GM19372 (cell line): ENCODE measurements at regions not wholly inside any gene's neighbourhood (a gene's known extent, or its start where the extent isn't known, plus 50 kb on each side); places are given as distances from the start of the nearest gene placed in this dataset.
A peak's percentile ranks its signal among the peaks of the same experiment; 100 is the strongest.
"Not testable (repeated sequence)": the region's sequence is repeated elsewhere in the genome, so short reads cannot be mapped to it uniquely, and the experiment has no call there.

Experiments
- ATAC-seq: cut with Tn5 transposase; IDR thresholded peaks from one replicate; pipeline ENCODE4 v1.9.1; 2021; ENCODE audit warnings: mild to moderate bottlenecking, low read depth, moderate library complexity; ENCODE audit not compliant: unreplicated experiment

DNA sequence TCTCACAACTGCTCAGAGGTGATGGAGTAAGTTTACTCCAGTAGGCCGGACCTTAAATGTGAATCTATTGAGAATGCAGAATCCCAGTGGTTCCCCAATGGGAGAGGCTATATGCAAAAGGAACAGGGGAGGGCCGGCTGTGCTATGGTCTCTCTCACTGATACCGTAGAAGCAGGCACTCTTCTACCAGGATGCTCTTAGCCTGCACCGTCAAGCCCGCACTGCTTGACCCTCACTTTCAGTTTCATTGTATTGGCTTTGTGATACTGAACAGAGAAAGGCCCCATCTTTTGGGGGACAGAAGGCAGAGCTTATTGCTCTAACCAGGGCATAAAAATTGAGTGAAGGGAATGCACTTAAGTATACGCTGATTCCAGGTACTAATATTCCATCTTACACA is 615.0 kb upstream of the RGMB start:
- ATAC-seq, result no peak

DNA sequence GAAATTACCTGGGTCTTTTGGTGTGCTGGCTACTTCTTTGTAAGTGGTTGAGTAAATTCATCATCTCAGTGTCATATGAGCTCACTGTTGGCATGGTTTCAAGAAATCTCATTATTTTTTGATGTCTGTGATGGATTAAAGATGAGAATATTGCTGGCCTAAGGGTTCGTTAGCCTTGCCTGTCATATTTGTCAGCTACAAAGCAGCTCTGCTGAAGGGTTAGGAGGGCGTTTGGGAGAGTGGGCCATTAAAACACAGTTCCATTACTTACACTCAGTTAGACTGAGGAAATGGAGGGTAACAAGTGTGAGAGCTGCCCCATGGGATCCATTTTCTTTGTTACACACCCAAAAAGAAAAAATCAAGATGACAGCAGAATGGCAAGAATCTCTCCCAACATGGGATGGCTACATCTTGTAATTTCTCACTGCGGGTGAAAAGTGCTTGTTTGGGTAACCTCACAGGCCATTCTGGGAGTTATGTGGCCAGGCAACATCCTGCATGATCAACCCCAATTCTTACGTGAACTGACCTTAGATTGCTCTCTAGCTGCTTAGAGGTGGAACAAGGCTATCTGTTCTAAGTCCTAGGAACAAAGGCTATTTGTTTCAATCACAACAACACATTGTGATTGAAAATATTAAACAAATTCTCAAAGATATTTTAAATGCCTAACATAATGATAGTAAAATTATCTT is 609.5 kb upstream of the RGMB start:
- no peak for ATAC-seq

DNA sequence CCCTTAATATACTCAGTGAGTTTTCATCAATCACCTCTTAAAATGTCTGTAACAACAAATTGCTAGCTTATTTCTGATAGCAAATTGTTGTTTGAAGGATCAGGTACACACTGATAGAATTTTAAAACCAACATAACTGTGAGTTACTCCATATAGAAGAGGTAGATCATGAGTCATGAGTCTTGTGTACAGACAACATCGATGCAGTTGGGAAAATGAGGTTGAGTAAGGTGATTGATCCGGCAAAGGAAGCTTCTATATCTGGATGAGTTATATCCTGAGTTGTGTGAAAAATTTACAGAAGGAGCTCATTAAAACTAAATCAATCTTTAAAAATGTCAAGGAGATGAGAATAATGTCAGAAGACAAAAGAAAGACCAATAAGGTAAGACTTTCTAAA is 604.6 kb upstream of the RGMB start:
- no peak for ATAC-seq

DNA sequence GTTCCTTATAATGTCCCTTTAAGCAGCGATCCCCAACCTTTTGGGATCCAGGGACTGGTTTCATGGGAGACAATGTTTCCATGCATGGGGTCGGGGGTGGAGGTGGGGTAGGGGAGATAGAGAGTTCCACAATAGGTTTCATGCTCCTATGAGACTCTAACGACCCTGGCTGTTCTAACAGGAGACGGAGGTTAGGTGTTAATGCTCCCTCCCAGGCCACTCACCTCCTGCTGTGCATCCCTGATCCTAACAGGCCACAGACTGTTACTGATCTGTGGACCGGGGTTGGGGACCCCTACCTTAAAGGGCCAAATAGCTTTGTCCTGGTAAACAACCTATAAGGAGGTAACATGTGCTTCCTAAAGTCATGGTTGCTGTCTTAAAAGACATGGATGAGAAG is 602.5 kb upstream of the RGMB start:
- ATAC-seq, result no peak

DNA sequence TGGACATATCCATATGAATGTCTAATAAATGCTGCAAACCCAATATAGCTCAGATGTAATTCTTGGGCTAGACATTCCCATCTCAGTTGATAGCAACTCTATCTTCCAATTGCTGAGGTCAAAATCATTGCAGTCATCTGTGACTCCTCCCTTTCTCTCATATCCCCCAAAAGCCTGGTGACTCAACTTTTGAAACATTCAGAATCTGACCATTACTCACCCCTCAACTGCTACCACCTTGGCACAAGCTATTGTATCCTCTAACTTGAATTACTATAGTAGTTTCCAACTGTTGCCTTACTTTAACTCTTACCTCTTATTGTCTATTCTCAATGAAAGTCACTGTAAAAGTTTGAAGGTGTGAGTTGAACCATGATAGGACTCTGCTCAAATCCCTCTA is 600.1 kb upstream of the RGMB start:
- no peak for ATAC-seq

DNA sequence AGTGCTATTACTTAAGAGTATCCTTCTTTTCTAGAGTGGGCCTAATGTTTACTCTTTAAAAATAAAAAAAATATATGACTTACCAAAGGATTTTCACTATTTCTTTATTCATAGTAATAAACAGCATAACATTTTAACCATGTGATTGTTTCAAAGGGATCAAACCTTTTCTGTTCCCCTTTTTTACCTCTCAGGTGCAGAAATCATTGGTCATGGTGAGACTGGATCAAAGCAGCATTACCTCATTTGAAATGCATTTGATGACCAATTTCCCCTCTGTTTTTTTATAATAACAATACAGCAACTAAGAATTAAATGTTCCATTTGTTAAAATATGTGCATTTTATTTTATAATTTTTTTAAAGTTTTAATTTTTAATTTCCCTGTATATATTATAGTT is 598.0 kb upstream of the RGMB start:
- no peak for ATAC-seq

DNA sequence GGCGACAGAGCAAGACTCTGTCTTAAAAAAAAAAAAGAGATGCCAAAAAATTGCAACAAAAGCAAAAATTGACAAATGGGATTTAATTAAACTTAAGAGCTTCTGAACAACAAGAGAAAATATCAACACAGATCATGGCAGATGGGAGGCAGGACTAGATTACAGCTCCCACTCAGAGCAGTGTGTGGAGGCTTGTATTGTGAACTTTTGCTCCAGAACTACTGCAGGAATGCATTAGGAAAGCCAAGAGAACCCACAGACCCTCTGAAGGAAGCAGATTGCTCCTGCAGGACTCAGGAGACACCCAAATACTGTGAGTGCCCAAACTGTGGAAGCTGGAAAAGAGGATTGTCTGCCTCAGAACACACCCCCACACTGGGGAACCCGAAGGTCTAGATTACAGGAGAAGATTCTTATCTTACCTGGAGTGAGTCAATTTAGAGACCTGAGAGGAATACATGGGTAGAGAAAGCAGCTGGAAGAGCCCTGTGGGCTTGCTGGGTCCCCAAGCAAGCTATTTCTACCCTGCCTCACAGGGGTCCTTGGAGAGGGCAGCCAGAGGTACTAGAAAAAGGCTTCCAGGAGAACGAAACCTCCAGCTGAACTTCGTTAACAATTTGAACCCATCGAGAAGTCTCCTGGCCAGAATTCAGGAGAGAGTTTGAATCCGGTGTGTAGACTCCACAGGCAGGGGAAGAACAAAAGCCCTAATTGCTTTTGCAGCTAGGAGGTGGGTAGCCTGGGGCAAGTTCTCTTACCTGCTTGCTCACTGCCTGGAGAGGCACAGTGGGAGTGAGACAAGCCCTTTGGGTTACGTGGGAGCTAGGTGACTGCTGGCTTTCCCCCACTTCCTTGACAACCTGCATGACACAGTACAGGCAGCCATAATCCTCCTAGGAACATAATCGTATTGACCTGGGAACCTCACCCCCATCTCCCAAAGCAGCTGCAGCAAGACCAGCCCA is 593.4 kb upstream of the RGMB start:
- no peak for ATAC-seq

DNA sequence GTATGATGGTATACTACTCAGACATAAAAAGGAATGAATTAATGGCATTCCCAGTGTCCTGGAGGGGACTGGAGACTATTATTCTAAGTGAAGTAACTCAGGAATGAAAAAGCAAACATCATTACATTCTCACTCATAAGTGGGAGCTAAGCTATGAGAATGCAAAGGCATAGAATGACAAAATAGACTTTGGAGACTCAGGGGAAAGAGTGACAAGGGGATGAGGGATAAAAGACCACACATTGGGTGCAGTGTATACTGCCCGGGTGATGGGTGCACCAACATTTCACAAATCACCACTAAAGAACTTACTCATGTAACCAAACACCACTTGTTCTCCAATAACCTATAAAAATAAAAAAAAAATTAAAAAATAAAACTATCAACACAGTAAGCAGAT is 587.3 kb upstream of the RGMB start:
- no peak for ATAC-seq

DNA sequence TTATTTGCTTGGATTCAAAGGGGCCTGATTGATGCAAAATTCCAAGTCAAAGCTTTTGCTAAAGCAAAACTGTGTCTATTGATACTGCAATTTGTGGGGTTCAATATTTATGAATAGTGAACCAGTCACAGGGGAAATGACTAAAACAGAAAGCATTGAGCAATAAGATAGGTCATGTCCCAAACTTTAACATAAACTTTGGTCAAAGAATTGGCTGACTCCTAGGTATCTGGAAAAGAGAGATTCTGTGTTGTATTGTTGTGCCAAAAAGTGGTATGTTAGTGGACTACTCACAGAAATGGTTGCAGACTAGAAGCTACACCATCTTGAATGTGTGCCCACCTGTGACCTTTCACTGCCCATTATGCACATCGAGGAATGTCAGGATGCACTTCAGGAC is 585.5 kb upstream of the RGMB start:
- no peak for ATAC-seq

DNA sequence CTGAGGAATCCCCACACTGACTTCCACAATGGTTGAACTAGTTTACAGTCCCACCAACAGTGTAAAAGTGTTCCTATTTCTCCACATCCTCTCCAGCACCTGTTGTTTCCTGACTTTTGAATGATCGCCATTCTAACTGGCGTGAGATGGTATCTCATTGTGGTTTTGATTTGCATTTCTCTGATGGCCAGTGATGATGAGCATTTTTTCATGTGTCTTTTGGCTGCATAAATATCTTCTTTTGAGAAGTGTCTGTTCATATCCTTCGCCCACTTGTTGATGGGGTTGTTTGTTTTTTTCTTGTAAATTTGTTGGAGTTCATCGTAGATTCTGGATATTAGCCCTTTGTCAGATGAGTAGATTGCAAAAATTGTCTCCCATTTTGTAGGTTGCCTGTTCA is 583.1 kb upstream of the RGMB start:
- not testable (repeated sequence) for ATAC-seq

DNA sequence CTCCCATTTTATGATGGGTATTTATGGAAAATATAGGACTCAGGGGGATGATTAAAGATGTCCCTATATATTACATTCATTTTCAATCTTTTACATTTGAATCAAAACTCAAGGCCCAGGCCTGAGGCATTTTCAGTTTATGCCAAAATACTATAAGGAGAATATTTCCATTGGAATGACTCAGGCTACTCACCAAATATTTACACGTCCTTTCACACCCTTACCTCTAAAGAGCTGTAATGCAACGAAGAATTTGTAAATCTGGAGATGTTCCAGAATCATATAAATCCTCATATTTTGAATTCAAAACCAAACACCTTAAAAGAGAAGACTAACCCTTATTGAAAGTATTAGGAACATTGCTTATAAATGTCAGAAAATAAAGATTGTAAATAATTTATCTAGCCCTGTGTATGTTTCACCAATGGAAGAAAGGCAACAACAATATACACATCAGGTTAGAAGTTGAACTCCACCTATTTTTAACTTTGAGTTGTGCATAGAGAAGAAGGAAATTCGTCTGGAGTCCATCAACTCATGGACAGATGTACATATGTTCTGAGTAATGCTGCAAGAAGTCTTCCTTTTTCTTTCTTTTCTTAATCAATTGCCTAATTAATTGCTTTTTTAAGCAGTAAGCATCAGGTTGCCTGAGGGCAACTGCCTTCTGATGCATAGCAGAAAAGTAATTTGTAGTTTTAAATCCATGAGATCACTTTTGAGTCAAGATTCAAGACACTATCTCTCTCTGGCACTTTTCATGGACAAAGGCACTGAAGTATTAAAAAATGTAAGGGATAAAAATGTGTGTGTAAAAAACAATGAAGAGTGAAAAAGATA is 579.3 kb upstream of the RGMB start:
- no peak for ATAC-seq

DNA sequence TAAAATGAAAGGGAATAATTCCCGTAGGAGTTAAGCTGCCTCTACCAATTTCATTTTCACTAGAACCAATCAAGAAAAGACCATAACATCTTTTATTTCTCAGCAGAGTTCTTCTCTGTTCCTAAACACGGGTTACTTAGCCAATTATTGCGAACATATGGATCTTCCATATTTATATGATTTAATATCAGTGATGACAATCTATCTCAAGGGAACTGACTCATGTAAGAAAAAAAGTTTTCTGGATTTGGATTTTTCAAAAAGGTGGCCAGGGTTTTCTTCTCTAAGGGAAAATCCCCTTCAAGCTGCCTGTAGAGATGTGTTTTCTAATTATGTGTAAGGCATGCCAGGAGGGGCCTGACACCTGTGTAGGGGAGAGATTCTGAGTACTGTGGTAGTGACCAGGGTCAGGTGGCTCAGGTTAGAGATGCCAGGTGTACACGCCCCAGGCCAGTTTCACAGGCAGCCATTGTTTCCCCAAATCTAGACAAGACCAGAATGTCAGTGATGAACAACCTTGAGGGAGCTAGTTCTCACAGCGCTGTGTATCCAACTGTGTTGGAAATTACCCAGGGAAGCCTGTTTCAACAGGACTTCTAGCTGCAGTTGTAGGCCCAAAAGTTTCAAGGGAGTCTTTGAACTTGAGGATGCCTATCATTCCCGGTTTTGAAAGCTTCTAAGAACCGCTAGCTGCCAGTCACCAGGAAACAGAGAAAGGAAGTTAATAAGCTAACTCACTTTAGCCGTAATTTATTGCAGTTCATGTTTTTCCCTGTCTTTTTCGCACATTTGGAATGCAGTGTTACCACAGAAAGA is 572.5 kb upstream of the RGMB start:
- ATAC-seq, result no peak

DNA sequence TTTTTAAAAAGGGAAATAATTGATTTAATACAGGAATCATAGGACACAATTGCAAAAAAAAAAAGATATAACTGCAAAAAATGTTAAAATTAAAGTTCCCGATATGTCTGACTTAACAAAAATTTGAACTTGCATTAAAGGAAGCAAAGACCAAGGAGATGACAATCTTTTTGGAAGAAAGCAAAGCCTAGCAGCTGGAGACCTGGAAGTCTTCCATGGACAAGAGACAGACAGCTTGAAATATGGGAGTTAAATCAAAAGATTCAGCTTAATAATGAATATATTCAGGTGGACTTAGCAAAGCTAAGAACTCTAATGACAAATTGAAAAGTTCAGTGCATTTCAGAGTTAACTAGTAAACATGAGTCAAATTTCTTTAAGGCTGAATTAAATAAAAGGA is 568.7 kb upstream of the RGMB start:
- ATAC-seq, result no peak

DNA sequence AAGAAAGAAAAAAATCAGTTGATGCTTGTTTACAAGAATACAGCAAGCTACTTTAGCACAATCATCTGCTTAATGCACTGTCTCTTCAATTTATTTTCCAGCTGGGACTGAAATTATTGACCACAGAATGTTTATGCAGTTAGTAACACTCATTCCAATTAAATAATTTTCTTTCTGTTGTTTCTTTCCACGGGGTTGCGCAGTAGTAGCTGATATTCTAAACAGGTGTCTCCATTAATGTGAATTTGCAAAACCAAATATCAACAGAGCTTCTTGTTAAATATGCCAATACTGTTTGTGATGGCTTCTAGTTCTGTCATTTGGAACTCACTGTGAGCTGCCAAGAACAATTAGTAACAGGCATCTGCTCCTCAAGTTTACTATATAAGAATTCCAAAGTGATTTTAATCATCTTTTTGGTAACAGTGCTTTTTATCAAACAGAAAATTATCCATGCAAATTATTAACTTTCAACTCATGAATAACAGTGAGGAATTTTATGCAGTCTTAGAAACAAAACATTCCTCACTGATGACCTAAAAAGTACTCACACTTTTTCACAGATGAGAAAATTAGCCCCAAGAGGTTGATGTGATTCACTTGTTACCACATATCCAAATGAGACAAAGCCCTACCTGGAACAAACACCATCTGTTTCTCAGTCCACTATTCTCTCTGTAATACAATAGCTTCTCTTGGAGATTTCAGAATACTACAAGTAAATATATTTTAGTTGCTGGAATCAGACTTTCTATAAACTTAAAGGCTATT is 567.6 kb upstream of the RGMB start:
- ATAC-seq, result no peak

DNA sequence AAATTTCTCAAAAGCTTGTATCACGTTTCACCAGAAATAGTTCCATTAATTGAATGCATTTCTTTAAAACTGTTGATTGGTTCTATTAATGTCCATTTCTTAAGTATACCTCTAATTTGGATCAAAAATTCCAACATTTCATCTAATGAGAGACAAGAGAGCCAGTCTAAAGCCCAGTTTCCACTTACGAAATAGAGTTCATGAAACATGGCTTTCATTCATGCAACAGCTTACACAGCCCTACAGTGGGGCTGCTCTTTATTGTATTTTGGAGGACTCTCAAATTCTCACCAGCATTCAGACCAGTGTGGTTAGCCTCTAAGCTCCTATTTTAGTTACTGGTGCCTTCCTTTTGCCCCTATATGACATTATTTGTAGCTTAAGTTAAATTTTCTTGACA is 566.9 kb upstream of the RGMB start:
- ATAC-seq, result no peak

DNA sequence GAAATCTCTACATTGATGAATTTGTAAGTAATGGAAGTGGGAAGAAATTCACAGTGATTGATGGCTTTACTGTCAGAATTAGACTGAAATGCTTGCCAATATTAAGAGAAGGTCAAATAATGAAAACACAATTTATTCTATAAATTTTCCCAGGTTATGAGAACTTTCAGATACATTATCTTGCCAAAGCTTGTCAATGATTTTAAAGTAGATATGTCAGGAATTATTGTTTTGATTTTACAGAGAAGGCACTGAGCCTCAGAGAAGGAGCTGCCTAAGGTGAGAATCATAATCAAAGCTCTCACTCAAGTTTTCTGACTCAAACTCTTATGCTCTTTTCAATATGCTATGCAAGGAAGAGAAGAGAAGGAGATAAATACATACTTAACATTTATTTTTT is 564.0 kb upstream of the RGMB start:
- ATAC-seq, result no peak

DNA sequence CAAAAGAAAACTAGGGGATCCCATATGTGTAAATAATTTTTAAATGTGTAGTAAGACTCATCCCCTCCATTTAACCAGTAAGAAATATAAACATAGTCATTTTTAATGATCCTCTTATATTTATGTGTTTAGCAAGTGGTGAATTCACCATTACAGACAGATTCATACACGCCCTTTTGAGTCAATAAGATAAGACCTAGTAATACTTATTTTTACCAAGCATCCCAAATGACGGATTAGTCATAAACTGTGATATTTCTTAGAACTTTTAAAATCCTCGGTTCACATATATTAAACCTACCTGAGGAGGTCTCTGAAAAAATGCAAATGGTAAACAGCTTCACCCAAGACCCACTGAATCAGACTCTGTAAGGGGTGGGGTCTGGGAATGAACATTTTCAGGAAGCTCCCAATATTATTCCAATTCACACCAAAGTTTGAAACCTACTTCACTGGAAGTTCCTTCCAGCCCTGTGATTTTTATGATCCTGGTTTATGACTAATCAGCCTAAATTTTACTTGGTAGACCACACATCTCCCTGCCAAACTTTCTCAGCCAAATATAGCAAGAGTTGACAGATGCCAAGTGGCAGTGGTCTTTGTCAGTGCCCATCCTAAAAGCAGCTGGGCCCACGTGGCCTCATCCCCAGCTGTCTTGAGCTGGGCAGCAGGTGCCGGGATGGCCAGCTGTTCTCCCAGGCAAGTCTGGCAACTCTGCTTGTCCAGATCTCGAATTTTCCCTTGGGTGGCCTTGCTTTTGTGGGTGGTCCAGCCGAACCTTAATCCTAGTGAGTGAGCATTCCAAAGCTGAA is 559.0 kb upstream of the RGMB start:
- ATAC-seq, result no peak

DNA sequence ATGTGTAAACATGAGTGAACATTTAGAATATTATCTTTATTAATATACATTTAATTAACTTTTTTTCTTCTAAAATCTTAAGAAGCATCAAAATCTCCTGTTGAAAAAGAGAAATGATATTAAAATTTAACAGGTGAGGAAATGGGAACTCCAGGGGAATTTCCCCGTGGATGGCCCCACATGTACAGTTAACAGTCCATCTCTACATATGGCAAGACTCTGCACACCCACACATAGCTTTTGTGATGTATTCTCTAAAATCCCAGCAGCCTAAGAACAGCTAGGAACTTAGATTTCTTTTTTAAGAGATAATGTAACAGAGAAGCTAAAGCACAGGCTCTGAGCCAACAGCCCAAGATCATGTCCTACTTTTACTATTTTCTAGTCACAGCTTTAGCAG is 556.3 kb upstream of the RGMB start:
- peak; percentile 62 for ATAC-seq

DNA sequence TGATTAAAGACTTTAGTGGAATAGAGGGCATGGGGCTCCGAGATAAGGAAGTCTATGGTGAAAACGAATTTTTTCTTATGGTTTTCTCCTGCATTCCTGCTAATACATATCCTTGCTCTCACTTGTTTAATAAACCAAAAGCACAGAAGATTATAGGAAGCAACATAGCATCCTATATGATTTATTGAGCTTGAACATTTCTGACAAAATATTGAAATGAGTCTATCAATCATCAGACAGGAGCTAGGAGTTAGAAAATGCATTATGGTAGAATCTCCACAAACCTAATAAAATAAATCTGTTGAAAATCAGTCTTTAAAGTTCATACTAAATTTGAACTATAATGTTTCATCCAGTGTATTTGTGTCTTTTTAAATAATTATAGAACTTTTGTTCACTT is 554.6 kb upstream of the RGMB start:
- ATAC-seq, result no peak
